GM19452 (cell line): ENCODE measurements at regions not wholly inside any gene's neighbourhood (a gene's known extent, or its start where the extent isn't known, plus 50 kb on each side); places are given as distances from the start of the nearest gene placed in this dataset.
"Not testable (repeated sequence)": the region's sequence is repeated elsewhere in the genome, so short reads cannot be mapped to it uniquely, and the experiment has no call there.

Experiments used
- ATAC-seq: cut with Tn5 transposase; IDR thresholded peaks from one replicate; pipeline ENCODE4 v1.9.1; 2021; ENCODE audit not compliant: unreplicated experiment

DNA sequence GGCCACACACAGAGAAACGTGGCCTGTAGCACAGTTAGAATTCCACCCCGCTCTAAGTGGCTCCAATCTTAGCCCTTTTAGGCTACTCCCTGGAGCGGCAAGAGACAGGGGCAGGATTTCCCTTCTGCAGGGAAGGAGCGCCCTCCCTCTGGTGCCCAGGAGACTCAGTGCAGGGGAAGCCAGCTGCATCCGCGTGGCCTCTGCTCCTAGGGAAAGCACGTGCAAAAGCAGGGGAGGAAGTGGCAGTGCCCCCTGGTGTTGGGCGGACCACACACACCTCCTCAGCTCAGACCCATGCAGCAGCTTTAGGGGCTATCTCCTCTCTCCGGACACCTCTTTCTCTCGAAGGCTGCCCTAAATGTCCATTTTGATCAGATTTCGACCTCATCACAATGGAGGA lies 50.0 kb downstream of the SPRING1 start:
- peak; percentile 64 for ATAC-seq

- no peak for ATAC-seq
Observed at GRCh38 chr12:116684891-116685290, 53.0 kb downstream of the SPRING1 start.

GRCh38 chr12:116677202-116677661 lies 60.6 kb downstream of the SPRING1 start:
- no peak for ATAC-seq

DNA sequence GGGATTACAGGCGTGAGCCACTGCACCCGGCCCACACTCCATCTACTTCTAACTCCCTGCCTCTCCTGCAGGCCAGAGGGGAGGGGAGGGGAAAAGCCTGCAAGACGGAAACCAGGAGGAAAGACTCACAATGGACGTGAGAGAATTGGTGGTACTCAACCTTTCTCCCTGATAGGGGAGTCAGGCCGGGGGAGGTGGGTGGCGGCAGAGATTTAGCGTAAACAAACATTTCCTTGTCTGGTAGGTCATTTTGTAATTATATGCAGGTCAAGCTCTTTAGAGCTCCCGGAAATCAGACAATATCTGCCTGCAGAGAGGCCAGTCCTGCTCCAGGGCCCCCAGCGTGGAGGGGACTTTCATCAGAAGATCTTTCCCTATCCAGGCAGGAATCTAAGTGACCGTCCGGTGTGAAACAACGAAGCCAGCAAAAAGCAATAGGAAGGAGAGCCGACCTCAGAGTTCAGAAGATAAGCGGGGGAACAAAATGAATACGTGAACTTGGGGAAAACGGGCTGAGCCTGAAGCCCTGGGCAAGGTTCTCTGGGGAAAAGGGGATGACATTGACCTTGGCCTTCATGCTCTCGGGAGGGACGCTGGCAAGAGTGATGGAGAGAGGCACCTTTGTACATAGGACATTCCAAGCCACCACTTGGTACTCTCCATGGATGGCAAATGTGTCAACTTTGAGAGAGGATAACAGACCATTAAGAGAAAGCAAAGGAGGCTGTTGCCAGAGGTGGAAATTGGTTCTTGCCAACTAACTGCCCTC lies 62.3 kb downstream of the SPRING1 start:
- no peak for ATAC-seq

GRCh38 chr12:116674643-116675183 lies 63.2 kb downstream of the SPRING1 start:
- ATAC-seq: no peak

- ATAC-seq: no peak
Observed at GRCh38 chr12:116673681-116674111, 64.2 kb downstream of the SPRING1 start.

GRCh38 chr12:116672842-116673516 lies 64.9 kb downstream of the SPRING1 start:
- peak; percentile 80 for ATAC-seq

DNA sequence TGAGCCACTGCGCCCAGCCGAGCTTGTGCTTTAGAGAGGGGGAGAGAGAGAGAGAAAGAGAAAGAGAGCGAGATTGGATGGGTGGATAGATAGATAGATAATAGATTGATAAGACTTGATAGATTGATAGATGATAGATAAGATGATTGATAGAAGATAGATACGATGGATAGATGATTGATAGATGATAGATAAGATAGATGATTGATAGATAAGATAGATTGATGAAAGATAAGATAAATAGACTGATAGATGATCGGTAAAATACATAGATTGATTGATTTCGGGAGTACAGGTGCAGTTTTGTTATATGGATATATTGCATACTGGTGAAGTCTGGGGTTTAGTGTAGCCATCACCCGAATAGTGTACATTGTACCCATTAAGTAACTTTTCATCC lies 65.9 kb downstream of the SPRING1 start:
- no peak for ATAC-seq

DNA sequence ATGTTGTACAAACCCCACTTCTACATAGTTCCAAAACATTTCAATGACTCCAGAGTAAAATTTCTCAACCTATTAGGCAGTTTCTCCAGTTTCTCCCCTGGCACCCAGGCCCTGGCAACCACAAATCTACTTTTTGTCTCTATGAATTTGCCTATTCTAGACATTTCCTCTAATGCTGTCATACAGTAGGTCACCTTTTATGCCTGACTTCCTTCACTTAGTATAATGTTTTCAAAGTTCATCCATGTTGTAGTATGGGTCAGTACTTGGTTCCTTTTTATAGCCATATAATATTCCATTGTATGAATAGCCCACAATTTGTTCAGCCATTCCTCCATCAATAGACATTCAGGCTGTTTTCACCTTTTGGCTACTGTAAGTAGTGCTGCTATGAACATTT lies 67.0 kb downstream of the SPRING1 start:
- ATAC-seq: no peak

GRCh38 chr12:116667752-116668151 lies 70.1 kb downstream of the SPRING1 start:
- no peak for ATAC-seq

DNA sequence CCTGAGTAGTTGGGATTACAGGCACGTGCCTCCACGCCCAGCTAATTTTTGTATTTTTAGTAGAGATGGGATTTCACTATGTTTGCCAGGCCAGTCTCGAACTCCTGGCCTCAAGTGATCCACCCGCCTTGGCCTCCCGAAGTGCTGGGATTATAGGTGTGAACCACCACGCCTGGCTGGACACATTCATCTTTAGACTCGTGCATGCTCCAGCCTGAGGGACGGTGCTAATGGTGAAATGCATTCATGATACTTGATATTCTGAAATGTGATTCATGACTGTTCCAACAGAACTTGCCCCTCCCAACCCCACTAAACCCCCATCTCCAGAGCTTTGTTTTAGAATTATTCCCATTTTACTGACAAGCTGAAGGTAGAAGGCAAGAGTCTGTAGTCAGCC lies 71.0 kb downstream of the SPRING1 start:
- not testable (repeated sequence) for ATAC-seq

GRCh38 chr12:116666305-116666673 lies 71.6 kb downstream of the SPRING1 start:
- ATAC-seq: no peak

- ATAC-seq: no peak
Observed at GRCh38 chr12:116665666-116666304, 72.1 kb downstream of the SPRING1 start.

GRCh38 chr12:116664085-116664484 lies 73.8 kb downstream of the SPRING1 start:
- no peak for ATAC-seq

DNA sequence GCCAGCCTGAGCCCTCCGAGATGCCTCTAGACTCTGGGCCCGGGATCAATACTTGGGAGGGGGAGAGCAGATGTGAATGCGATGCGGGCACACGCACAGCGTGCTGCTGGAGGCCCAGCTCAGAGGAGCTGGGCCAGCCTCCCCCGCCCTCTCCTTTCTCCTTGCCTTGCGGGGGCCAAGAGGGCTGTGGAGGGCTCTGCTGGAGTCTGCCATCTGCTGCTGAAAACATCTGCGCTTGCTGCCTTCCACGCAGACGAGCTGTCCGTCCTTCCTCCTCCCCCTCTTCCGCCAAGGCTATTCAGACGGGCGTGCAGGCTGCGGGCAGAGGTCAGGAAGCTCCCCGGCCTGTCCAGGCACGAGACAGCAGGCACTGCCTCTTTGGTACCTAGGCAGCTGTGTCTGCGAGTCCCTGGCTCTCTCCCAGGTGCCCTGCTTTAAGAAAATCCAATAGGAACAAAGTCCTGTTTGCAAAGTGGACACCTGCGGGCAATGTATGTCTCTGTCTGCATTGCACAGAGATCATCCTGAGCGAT lies 75.2 kb downstream of the SPRING1 start:
- ATAC-seq: no peak

DNA sequence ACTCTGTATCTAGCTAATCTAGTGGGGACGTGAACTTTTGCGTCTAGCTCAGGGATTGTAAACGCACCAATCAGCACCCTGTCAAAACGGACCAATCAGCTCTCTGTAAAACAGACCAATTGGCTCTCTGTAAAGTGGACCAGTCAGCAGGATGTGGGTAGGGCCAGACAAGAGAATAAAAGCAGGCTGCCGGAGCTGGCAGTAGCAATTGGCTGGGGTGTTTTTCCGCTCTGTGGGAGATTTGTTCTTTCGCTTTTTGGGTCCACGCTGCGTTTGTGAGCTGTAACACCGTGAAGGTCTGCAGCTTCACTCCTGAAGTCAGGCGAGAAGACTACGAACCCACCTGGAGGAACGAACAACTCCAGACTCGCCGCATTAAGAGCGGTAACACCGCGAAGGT lies 76.5 kb downstream of the SPRING1 start:
- no peak for ATAC-seq

DNA sequence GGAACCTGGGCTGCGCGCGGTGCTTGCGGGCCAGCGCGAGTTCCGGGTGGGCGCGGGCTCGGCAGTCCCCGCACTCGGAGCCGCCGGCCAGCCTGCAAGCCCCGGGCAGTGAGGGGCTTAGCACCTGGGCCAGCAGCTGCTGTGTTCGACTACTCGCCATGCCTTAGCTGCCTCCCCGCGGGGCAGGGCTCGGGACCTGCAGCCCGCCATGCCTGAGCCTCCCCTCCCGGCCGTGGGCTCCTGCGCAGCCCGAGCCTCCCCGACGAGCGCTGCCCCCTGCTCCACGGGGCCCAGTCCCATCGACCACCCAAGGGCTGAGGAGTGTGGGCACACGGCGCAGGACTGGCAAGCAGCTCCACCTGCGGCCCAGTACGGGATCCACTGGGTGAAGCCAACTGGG lies 77.1 kb downstream of the SPRING1 start:
- not testable (repeated sequence) for ATAC-seq

- no peak for ATAC-seq
Observed at GRCh38 chr12:116659771-116660481, 77.9 kb downstream of the SPRING1 start.

GRCh38 chr12:116657921-116658495 lies 79.9 kb downstream of the SPRING1 start:
- ATAC-seq: no peak

DNA sequence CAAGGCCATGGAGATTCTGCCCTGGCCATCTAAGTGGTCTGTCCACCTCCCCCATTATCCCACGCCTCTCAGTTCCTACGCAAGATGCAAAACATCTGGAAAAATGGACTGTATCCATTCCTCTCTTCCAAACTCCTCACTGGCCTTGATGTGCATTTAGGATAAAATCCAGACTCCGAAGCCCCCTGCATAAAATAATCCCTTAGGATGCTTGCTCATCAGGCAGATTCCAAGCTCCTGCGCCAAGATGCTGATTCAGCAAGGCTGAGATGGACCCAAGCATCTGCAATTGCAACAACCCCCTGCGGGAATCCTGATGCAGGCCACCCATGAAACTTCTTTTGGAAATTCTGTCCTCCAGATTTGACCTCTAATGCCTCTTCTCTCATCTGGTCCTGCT lies 81.6 kb downstream of the SPRING1 start:
- no peak for ATAC-seq
